Right lobe of liver (tissue), 4 donors: ENCODE measurements at regions not wholly inside any gene's neighbourhood (a gene's known extent, or its start where the extent isn't known, plus 50 kb on each side); places are given as distances from the start of the nearest gene placed in this dataset.

Source experiments
- POLR2A ChIP-seq: fragments of 450-650 bp; IDR thresholded peaks from one replicate; pipeline ENCODE4 v1.6.1; 2017; ENCODE audit warnings: antibody characterized with exemption, mild to moderate bottlenecking
- TF ChIP-seq, protein P1 (sequence below), 4 donors: fragments of 200-600 bp in 3 of 4; fragments of 450-650 bp in 1 of 4; IDR thresholded peaks; one replicate each; pipeline versions ENCODE4 v1.5.1 to v1.8.0; 2016 to 2022; ENCODE audit warnings: antibody characterized with exemption in 4 of 4, mild to moderate bottlenecking in 2 of 4
- donor health status: DM: no; HTN: no; CAD: no.
- donor health status: DM: no; HTN: no; CAD: no.
- donor health status: DM: no; HTN: yes; CAD: no.

DNA sequence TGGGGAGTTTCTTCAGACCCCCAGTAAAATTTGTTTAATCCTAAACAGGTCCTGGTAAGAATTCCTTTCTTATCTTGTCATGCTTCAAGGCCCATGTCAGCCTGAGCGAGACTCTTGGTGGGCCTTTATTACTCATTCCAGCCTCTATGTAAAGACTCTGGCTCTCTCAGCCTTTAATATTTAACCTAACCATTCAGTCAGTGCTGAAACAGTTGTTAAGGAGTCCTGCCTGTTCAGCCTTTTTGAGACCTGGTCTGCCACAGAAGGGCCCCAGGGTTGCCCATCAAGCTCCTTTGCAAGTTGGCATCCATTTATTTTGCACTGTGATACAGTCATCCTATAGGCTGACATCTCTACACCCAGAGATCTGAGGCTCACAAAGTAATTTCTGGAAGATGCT, 107.7 kb upstream of the VANGL1 start:
- TF ChIP-seq, protein P1, sequence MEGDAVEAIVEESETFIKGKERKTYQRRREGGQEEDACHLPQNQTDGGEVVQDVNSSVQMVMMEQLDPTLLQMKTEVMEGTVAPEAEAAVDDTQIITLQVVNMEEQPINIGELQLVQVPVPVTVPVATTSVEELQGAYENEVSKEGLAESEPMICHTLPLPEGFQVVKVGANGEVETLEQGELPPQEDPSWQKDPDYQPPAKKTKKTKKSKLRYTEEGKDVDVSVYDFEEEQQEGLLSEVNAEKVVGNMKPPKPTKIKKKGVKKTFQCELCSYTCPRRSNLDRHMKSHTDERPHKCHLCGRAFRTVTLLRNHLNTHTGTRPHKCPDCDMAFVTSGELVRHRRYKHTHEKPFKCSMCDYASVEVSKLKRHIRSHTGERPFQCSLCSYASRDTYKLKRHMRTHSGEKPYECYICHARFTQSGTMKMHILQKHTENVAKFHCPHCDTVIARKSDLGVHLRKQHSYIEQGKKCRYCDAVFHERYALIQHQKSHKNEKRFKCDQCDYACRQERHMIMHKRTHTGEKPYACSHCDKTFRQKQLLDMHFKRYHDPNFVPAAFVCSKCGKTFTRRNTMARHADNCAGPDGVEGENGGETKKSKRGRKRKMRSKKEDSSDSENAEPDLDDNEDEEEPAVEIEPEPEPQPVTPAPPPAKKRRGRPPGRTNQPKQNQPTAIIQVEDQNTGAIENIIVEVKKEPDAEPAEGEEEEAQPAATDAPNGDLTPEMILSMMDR (IDR thresholded peaks at IDR 0.05) = no peak
- TF ChIP-seq POLR2A = no peak
